ENCODE measurements at regions not wholly inside any gene's neighbourhood (a gene's known extent, or its start where the extent isn't known, plus 50 kb on each side); places are given as distances from the start of the nearest gene placed in this dataset.

- peak; percentile 99 for DNase-seq (ENCODE audit: low spot score)
Measured at GRCh38 chr10:4663162-4663992, 162.6 kb upstream of the AKR1E2 start.

- DNase-seq (ENCODE audit: low spot score), result no peak
Measured at GRCh38 chr10:4662576-4663161, 163.3 kb upstream of the AKR1E2 start.

GRCh38 chr10:4661511-4662255 lies 164.3 kb upstream of the AKR1E2 start:
- DNase-seq (ENCODE audit: low spot score), result peak; percentile 18

- no peak for DNase-seq (ENCODE audit: low spot score)
Measured at GRCh38 chr10:4658777-4659176, 167.2 kb upstream of the AKR1E2 start.

GRCh38 chr10:4656576-4657194 lies 169.3 kb upstream of the AKR1E2 start:
- peak; percentile 67 for DNase-seq (ENCODE audit: low spot score)

- DNase-seq (ENCODE audit: low spot score), result no peak
Measured at GRCh38 chr10:4655879-4656278, 170.1 kb upstream of the AKR1E2 start.

GRCh38 chr10:4655406-4655805 lies 170.6 kb upstream of the AKR1E2 start:
- DNase-seq (ENCODE audit: low spot score), result no peak

GRCh38 chr10:4654496-4654895 lies 171.5 kb upstream of the AKR1E2 start:
- DNase-seq (ENCODE audit: low spot score), result no peak

GRCh38 chr10:4653160-4653559 lies 172.8 kb upstream of the AKR1E2 start:
- DNase-seq (ENCODE audit: low spot score), result no peak

GRCh38 chr10:4652111-4653010 lies 173.6 kb upstream of the AKR1E2 start:
- DNase-seq (ENCODE audit: low spot score), result no peak

GRCh38 chr10:4651404-4652037 lies 174.5 kb upstream of the AKR1E2 start:
- no peak for DNase-seq (ENCODE audit: low spot score)

- DNase-seq (ENCODE audit: low spot score), result no peak
Measured at GRCh38 chr10:4650582-4650981, 175.4 kb upstream of the AKR1E2 start.

GRCh38 chr10:4649886-4650508 lies 176.0 kb upstream of the AKR1E2 start:
- DNase-seq (ENCODE audit: low spot score), result no peak

GRCh38 chr10:4649471-4649870 lies 176.5 kb upstream of the AKR1E2 start:
- no peak for DNase-seq (ENCODE audit: low spot score)

GRCh38 chr10:4648999-4649398 lies 177.0 kb upstream of the AKR1E2 start:
- no peak for DNase-seq (ENCODE audit: low spot score)

GRCh38 chr10:4647109-4647785 lies 178.8 kb upstream of the AKR1E2 start:
- no peak for DNase-seq (ENCODE audit: low spot score)

- no peak for DNase-seq (ENCODE audit: low spot score)
Measured at GRCh38 chr10:4646547-4646946, 179.5 kb upstream of the AKR1E2 start.

- no peak for DNase-seq (ENCODE audit: low spot score)
Measured at GRCh38 chr10:4645836-4646235, 180.2 kb upstream of the AKR1E2 start.

- no peak for DNase-seq (ENCODE audit: low spot score)
Measured at GRCh38 chr10:4643471-4643870, 182.5 kb upstream of the AKR1E2 start.

GRCh38 chr10:4639960-4640359 lies 186.0 kb upstream of the AKR1E2 start:
- DNase-seq (ENCODE audit: low spot score), result no peak

Measured in umbilical cord (tissue), 1 donor.